BJ (cell line): ENCODE measurements at regions not wholly inside any gene's neighbourhood (a gene's known extent, or its start where the extent isn't known, plus 50 kb on each side); places are given as distances from the start of the nearest gene placed in this dataset.
"Not testable (repeated sequence)": the region's sequence is repeated elsewhere in the genome, so short reads cannot be mapped to it uniquely, and the experiment has no call there.

Source experiments
- CTCF ChIA-PET: fragments of 350-600 bp; formaldehyde crosslinking; extraction: SDS; loops from one replicate; lab custom pipeline; 2021; ENCODE audit warnings: antibody characterized with exemption, inconsistent platforms; lab: Yijun Ruan, JAX
- POLR2A ChIA-PET: fragments of 300-600 bp; sonication (Branson Sonifier 250); formaldehyde crosslinking; extraction: SDS; loops from one replicate; lab custom pipeline; 2021; ENCODE audit warnings: antibody characterized with exemption; lab: Charles Lee
- DNase-seq: peaks from one replicate; pipeline ENCODE4 v3.0.0-alpha.2; 2011; ENCODE audit warnings: low read depth
- H3K27me3 ChIP-seq: 2 replicates; pipeline ENCODE4 v1.6.0; 2011; ENCODE audit warnings: low read length; ENCODE audit not compliant: control insufficient read depth, insufficient read depth
- H3K36me3 ChIP-seq: 2 replicates; pipeline ENCODE4 v1.5.1; 2011; ENCODE audit warnings: low read length; ENCODE audit not compliant: control insufficient read depth, insufficient read depth
- H3K4me3 ChIP-seq: 2 replicates; pipeline ENCODE4 v1.5.1; 2011; ENCODE audit warnings: low read depth, mild to moderate bottlenecking, control low read depth, low read length
- TF ChIP-seq, protein P1 (sequence below): IDR thresholded peaks from 2 replicates; pipeline ENCODE4 v1.5.1; 2011; ENCODE audit warnings: low read depth, mild to moderate bottlenecking, control low read depth, inconsistent platforms, low read length, moderate library complexity; ENCODE audit not compliant: insufficient read depth

DNA sequence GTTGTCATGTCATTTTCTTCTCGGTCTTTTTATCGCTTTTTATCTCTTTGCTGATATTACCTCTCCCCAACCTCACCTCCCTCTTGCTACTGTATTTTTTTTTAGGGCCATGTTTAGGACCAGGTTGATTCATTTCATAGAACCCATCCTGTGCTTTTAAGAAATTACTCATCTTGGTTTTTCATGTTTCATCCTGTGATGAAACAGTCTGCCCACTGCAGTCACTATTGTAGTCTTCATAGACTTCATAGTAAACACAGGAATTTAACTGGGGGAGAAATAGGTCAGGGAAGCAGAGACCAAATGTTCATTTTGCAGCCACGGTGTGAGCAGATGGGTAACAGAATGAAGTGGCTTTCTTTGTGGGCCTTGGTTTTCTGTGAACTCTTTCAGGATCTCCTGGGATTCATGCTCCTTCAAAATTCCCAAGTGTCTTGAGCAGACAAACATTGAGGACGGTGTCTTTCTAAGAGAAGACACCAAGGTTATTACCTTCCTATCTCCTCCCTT is 161.8 kb downstream of the NAA11 start:
- CTCF ChIA-PET = no interaction called here

DNA sequence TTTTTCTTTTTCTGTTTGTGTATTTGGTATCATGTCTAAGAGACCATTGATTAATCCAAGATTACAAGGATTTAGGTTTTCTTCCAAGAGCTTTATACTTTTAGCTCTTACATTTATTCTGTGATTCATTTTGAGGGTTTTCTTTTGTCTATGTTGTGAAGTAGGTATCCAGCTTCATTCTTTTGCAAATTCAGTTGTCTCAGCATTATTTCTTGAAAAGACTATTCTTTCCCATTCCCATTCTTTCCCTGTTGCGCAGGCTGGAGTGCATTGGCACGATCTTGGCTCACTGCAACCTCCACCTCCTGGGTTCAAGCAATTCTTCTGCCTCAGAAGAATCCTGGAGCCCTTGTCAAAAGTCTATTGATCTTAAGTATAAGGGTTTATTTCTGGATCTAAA is 164.9 kb downstream of the NAA11 start:
- POLR2A ChIA-PET = no interaction called here
- no peak overlapping the region for H3K4me3 ChIP-seq
- H3K27me3 ChIP-seq = no peaks in the 10 kb centered on the region
- H3K36me3 ChIP-seq = no peaks in the 10 kb centered on the region
- no peak for DNase-seq
- CTCF ChIA-PET = no interaction called here
- TF ChIP-seq, protein P1, sequence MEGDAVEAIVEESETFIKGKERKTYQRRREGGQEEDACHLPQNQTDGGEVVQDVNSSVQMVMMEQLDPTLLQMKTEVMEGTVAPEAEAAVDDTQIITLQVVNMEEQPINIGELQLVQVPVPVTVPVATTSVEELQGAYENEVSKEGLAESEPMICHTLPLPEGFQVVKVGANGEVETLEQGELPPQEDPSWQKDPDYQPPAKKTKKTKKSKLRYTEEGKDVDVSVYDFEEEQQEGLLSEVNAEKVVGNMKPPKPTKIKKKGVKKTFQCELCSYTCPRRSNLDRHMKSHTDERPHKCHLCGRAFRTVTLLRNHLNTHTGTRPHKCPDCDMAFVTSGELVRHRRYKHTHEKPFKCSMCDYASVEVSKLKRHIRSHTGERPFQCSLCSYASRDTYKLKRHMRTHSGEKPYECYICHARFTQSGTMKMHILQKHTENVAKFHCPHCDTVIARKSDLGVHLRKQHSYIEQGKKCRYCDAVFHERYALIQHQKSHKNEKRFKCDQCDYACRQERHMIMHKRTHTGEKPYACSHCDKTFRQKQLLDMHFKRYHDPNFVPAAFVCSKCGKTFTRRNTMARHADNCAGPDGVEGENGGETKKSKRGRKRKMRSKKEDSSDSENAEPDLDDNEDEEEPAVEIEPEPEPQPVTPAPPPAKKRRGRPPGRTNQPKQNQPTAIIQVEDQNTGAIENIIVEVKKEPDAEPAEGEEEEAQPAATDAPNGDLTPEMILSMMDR = no peak

More for the DNA sequence above, 161.8 kb downstream of the NAA11 start:
- DNase-seq = no peak
- Histone ChIP-seq H3K27me3 (no peaks in the 10 kb centered on the region), H3K36me3 (no peaks in the 10 kb centered on the region), H3K4me3 (no peak overlapping the region)
- TF ChIP-seq, protein P1 = no peak
- POLR2A ChIA-PET = no interaction called here

DNA sequence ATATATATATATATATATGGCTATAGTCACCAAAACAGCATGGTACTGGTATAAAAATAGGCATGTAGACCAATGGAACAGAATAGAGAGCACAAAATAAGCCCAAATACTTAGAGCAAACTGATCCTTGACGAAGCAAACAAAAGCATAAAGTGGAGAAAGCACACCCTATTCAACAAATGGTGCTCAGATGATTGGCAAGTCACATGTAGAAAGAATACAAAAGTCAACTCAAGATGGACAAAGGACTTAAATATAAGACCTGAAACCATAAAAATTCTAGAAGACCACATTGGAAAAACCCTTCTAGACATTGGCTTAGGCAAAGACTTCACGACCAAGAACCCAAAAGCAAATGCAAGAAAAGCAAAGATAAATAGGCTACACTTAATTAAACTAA is 167.2 kb downstream of the NAA11 start:
- CTCF ChIA-PET, H3K4me3 ChIP-seq, POLR2A ChIA-PET, H3K27me3 ChIP-seq, DNase-seq, H3K36me3 ChIP-seq: not testable (repeated sequence)

DNA sequence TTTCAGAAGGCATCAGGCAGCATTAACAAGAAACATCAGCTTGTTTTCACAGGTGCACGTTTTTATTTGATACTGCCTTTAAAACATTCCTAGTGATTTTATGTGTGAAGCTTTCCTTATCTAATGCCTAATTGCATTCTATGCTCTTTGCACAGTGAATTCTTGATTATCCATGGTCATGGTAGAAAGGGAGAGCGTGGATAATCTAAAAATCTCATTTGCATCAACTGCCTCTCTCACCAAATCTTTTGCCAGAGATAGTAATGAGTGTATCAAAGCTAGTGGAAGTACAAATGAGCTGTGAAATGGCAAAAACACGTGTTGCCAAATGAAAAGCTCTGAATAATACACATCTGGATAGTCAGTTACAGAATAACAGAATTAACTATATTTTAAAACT is 170.5 kb downstream of the NAA11 start:
- H3K36me3 ChIP-seq = no peaks in the 10 kb centered on the region
- H3K27me3 ChIP-seq = no peaks in the 10 kb centered on the region
- POLR2A ChIA-PET = no interaction called here
- no peak for DNase-seq
- TF ChIP-seq, protein P1 = no peak
- H3K4me3 ChIP-seq = no peak overlapping the region
- CTCF ChIA-PET = no interaction called here

DNA sequence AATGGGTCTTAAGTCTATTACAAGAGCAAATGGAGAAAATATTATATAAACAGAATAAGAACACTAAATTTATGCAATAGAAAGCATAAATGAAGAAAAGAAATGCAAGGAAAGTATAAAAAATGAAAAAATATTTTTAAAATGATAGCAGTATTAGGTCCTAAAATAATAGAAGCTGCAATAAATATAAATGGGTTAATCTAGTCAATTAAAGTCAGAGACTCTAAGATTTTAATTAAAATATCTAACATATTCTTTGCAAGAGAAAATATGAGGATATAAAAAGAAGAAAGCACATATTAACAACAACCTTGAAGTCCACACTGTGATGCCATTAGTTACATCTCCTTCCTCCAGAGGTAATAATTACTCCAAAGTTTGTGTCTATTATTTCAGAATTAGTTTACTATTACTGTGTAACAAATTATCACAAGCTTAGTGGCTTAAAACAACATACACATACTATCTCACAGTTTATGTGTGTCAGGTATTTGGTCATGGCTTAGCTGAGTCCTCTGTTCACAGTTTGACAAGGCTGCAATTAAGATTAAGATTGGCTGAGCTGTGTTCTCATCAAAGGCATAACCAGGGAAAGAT is 174.9 kb downstream of the NAA11 start:
- H3K36me3 ChIP-seq = no peaks in the 10 kb centered on the region
- H3K27me3 ChIP-seq = no peaks in the 10 kb centered on the region
- DNase-seq = no peak
- ChIA-PET POLR2A (no interaction called here), CTCF (no interaction called here)
- TF ChIP-seq, protein P1 = no peak
- H3K4me3 ChIP-seq = no peak overlapping the region

DNA sequence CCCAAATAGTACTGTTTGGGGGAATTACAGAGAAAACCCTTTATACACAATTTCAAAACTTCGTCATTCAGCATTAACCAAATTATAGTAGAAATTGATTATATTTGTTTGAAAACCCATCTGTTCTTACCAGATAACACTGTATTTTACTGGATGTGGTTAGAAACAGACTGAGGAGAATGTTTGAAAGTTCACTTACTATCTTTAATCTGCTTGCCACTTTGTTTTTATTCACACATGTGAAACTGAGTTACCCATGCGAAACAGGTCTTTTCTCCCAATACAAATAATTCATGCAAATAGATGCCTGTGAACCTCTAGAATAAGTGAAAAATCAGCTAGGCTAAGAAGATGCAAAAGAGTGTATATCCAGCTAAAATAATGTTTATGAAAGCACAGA is 177.5 kb downstream of the NAA11 start:
- no peaks in the 10 kb centered on the region for H3K36me3 ChIP-seq
- DNase-seq = no peak
- no peaks in the 10 kb centered on the region for H3K27me3 ChIP-seq
- ChIA-PET POLR2A (no interaction called here), CTCF (no interaction called here)
- TF ChIP-seq, protein P1 = no peak
- H3K4me3 ChIP-seq = no peak overlapping the region
